Glutamatergic neuron (in vitro differentiated cells): ENCODE measurements at regions not wholly inside any gene's neighbourhood (a gene's known extent, or its start where the extent isn't known, plus 50 kb on each side); places are given as distances from the start of the nearest gene placed in this dataset.

ENCODE experiments used
- DNase-seq: peaks from one replicate; pipeline ENCODE4 v3.0.0; 2022
- H3K27ac Mint-ChIP-seq: one replicate; pipeline ENCODE4 v1.8.0; 2020; ENCODE audit warnings: mild to moderate bottlenecking, mixed read lengths, inconsistent platforms; ENCODE audit not compliant: unreplicated experiment
- H3K27me3 Mint-ChIP-seq: one replicate; pipeline ENCODE4 v1.8.0; 2020; ENCODE audit warnings: mild to moderate bottlenecking, moderate library complexity, mixed read lengths, inconsistent platforms; ENCODE audit not compliant: unreplicated experiment
- H3K36me3 Mint-ChIP-seq: one replicate; pipeline ENCODE4 v1.8.0; 2020; ENCODE audit warnings: mild to moderate bottlenecking, mixed read lengths, inconsistent platforms; ENCODE audit not compliant: unreplicated experiment
- H3K4me1 Mint-ChIP-seq: one replicate; pipeline ENCODE4 v1.8.0; 2020; ENCODE audit warnings: mild to moderate bottlenecking, low read depth, mixed read lengths, inconsistent platforms; ENCODE audit not compliant: unreplicated experiment
- H3K4me3 Mint-ChIP-seq: one replicate; pipeline ENCODE4 v1.8.0; 2020; ENCODE audit warnings: mild to moderate bottlenecking, mixed read lengths, inconsistent platforms; ENCODE audit not compliant: unreplicated experiment
- H3K9me3 Mint-ChIP-seq: one replicate; pipeline ENCODE4 v1.8.0; 2020; ENCODE audit warnings: mild to moderate bottlenecking, moderate library complexity, mixed read lengths, inconsistent platforms; ENCODE audit not compliant: unreplicated experiment
- CTCF ChIP-seq: fragments of 200-600 bp; sonication (generic); IDR thresholded peaks from one replicate; pipeline ENCODE4 v1.5.0; 2021; ENCODE audit not compliant: partially characterized antibody, unreplicated experiment

- no peak for DNase-seq
- H3K4me3 Mint-ChIP-seq: no peak overlapping the region
- H3K27me3 Mint-ChIP-seq: peaks cover 2% of the 10 kb centered on the region
- H3K27ac Mint-ChIP-seq: no peak overlapping the region
- peaks cover 6% of the 10 kb centered on the region for H3K36me3 Mint-ChIP-seq
- no peak for TF ChIP-seq CTCF
- H3K9me3 Mint-ChIP-seq: no peaks in the 10 kb centered on the region
- no peaks in the 10 kb centered on the region for H3K4me1 Mint-ChIP-seq
Observed at GRCh38 chr5:175129121-175129520, 314.9 kb downstream of the DRD1 start.

GRCh38 chr5:175124821-175125220, 319.2 kb downstream of the DRD1 start:
- Mint-ChIP-seq H3K4me1 (no peaks in the 10 kb centered on the region), H3K27me3 (no peaks in the 10 kb centered on the region), H3K4me3 (no peak overlapping the region), H3K9me3 (no peaks in the 10 kb centered on the region), H3K36me3 (no peaks in the 10 kb centered on the region), H3K27ac (no peak overlapping the region)
- no peak for TF ChIP-seq CTCF
- no peak for DNase-seq

- no peaks in the 10 kb centered on the region for H3K4me1 Mint-ChIP-seq
- TF ChIP-seq CTCF: no peak
- no peak for DNase-seq
- H3K9me3 Mint-ChIP-seq: no peaks in the 10 kb centered on the region
- no peaks in the 10 kb centered on the region for H3K36me3 Mint-ChIP-seq
- no peaks in the 10 kb centered on the region for H3K27me3 Mint-ChIP-seq
- no peak overlapping the region for H3K4me3 Mint-ChIP-seq
- no peak overlapping the region for H3K27ac Mint-ChIP-seq
Observed at GRCh38 chr5:175124251-175124813, 319.6 kb downstream of the DRD1 start.

- Mint-ChIP-seq H3K9me3 (no peaks in the 10 kb centered on the region), H3K27ac (no peak overlapping the region), H3K27me3 (no peaks in the 10 kb centered on the region), H3K4me3 (no peak overlapping the region), H3K36me3 (no peaks in the 10 kb centered on the region), H3K4me1 (no peaks in the 10 kb centered on the region)
- TF ChIP-seq CTCF: no peak
- no peak for DNase-seq
Observed at GRCh38 chr5:175123542-175123941, 320.4 kb downstream of the DRD1 start.

GRCh38 chr5:175121457-175121856, 322.5 kb downstream of the DRD1 start:
- no peak for DNase-seq
- Mint-ChIP-seq H3K4me1 (no peaks in the 10 kb centered on the region), H3K36me3 (no peaks in the 10 kb centered on the region), H3K27me3 (no peaks in the 10 kb centered on the region), H3K27ac (no peak overlapping the region), H3K9me3 (no peaks in the 10 kb centered on the region), H3K4me3 (no peak overlapping the region)
- no peak for TF ChIP-seq CTCF
